ENCODE measurements at regions not wholly inside any gene's neighbourhood (a gene's known extent, or its start where the extent isn't known, plus 50 kb on each side); places are given as distances from the start of the nearest gene placed in this dataset.

DNA sequence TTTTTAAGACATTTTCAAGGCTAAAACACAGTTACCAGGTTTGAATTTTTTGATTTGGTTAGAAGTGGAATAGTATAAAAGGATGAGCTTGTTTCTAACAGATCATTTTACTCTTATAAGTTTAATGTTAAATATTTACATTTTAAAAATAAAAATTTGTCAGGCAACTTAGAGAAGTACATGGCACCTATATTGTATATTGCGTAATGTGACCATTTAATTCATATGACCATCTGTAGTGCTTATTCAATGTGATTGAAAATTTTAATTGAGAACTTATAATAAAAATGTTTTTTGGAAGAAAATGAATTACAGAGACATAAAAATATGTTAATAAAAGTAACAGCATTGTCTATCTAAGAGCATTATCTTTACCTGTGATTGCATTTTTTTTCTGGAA lies 1632.4 kb downstream of the RPA4 start:
- Histone ChIP-seq H3K9me3 (ENCODE audit: control insufficient read depth in 2 of 2, insufficient read depth in 1 of 2, low read length in 1 of 2) (no peaks in the 10 kb centered on the region), H3K36me3 (ENCODE audit: control insufficient read depth in 2 of 2, insufficient read depth in 2 of 2, low read length in 1 of 2) (no peaks in the 10 kb centered on the region), H3K27ac (ENCODE audit: low read depth in 1 of 2, low read length in 1 of 2) (no peak overlapping the region), H3K4me1 (ENCODE audit: control insufficient read depth in 2 of 2, insufficient read depth in 2 of 2, low read length in 2 of 2) (no peaks in the 10 kb centered on the region), H3K27me3 (ENCODE audit: control insufficient read depth in 2 of 2, insufficient read depth in 1 of 2, low read length in 1 of 2) (no peaks in the 10 kb centered on the region), H3K4me3 (ENCODE audit: low read length in 2 of 2) (no peak overlapping the region)
- 91% methylated on average over 1 of the region's 1 CpG for WGBS
- no peak for DNase-seq (ENCODE audit: low read depth in 6 of 9, low spot score in 9 of 9)

DNA sequence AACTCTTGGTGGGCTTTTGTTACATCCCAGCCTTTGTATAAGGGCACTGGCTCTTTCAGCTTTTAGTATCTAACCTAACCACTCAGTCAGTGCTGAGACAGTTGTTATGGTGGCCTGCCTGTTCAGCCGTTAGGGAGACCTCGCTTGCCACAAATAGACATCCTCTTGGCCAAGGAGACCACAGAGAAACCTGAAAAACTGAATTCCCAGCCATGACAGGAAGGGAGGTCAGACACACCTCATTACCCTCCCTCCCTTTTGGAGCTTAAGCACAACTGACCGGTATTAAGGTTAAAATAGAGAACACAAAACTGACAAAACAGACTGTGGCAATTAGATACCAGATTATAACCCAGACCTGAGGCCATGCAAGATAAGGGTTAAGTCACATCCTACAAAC lies 1639.3 kb downstream of the RPA4 start:
- Histone ChIP-seq H3K4me1 (ENCODE audit: control insufficient read depth in 2 of 2, insufficient read depth in 2 of 2, low read length in 2 of 2) (no peaks in the 10 kb centered on the region), H3K4me3 (ENCODE audit: low read length in 2 of 2) (no peak overlapping the region), H3K9me3 (ENCODE audit: control insufficient read depth in 2 of 2, insufficient read depth in 1 of 2, low read length in 1 of 2) (no peaks in the 10 kb centered on the region), H3K27ac (ENCODE audit: low read depth in 1 of 2, low read length in 1 of 2) (no peak overlapping the region), H3K27me3 (ENCODE audit: control insufficient read depth in 2 of 2, insufficient read depth in 1 of 2, low read length in 1 of 2) (no peaks in the 10 kb centered on the region), H3K36me3 (ENCODE audit: control insufficient read depth in 2 of 2, insufficient read depth in 2 of 2, low read length in 1 of 2) (no peaks in the 10 kb centered on the region)
- no peak for DNase-seq (ENCODE audit: low read depth in 6 of 9, low spot score in 9 of 9)
- 92% methylated on average over 3 of the region's 3 CpGs for WGBS

DNA sequence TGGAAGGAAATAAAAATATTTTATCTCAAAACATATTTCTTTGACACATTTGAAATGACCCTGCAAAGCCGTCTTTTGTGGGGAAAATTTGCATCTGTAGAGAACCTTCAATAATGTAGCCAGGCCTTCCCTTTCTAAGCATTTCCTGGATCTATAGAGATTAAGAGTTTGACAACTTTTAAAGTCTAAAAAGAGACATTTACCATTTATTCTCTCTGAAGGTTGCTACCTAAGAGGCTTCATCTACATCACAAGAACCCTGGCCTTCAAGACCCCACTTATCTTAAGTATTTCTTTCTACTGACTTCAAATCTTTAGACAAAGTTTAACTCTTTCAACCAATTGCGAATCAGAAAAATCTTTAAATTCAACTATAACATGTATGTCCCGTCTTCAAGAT lies 1639.8 kb downstream of the RPA4 start:
- H3K9me3 ChIP-seq (ENCODE audit: control insufficient read depth in 2 of 2, insufficient read depth in 1 of 2, low read length in 1 of 2) = no peaks in the 10 kb centered on the region
- H3K4me3 ChIP-seq (ENCODE audit: low read length in 2 of 2) = no peak overlapping the region
- no peak overlapping the region for H3K27ac ChIP-seq (ENCODE audit: low read depth in 1 of 2, low read length in 1 of 2)
- no peaks in the 10 kb centered on the region for H3K4me1 ChIP-seq (ENCODE audit: control insufficient read depth in 2 of 2, insufficient read depth in 2 of 2, low read length in 2 of 2)
- DNase-seq (ENCODE audit: low read depth in 6 of 9, low spot score in 9 of 9) = no peak
- H3K36me3 ChIP-seq (ENCODE audit: control insufficient read depth in 2 of 2, insufficient read depth in 2 of 2, low read length in 1 of 2) = no peaks in the 10 kb centered on the region
- WGBS = 95% methylated on average over 3 of the region's 3 CpGs
- H3K27me3 ChIP-seq (ENCODE audit: control insufficient read depth in 2 of 2, insufficient read depth in 1 of 2, low read length in 1 of 2) = no peaks in the 10 kb centered on the region

DNA sequence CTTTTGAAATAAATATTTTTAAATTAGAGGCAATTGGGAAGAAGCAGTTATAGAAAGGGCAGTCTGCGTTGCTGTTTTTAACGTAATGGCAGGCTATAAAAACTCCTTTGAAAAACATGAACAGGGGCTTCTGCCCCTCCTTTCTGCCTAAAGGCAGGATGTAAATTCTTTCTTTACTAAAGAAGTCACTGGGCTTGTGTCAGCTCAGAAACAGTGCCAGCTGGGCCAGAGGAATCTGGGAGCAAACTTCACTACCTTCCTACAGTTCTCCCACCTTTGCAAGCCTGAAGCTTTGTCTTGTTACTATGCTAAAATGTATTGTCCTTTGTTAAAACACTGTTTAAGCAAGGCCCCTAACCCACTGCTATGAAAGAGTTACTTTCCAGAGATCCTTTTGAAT lies 1664.8 kb downstream of the RPA4 start:
- Histone ChIP-seq H3K27me3 (ENCODE audit: control insufficient read depth in 2 of 2, insufficient read depth in 1 of 2, low read length in 1 of 2) (no peaks in the 10 kb centered on the region), H3K4me1 (ENCODE audit: control insufficient read depth in 2 of 2, insufficient read depth in 2 of 2, low read length in 2 of 2) (no peaks in the 10 kb centered on the region), H3K4me3 (ENCODE audit: low read length in 2 of 2) (no peak overlapping the region), H3K27ac (ENCODE audit: low read depth in 1 of 2, low read length in 1 of 2) (no peak overlapping the region), H3K9me3 (ENCODE audit: control insufficient read depth in 2 of 2, insufficient read depth in 1 of 2, low read length in 1 of 2) (no peaks in the 10 kb centered on the region), H3K36me3 (ENCODE audit: control insufficient read depth in 2 of 2, insufficient read depth in 2 of 2, low read length in 1 of 2) (no peaks in the 10 kb centered on the region)
- WGBS = 38% methylated on average over 2 of the region's 2 CpGs
- no peak for DNase-seq (ENCODE audit: low read depth in 6 of 9, low spot score in 9 of 9)

DNA sequence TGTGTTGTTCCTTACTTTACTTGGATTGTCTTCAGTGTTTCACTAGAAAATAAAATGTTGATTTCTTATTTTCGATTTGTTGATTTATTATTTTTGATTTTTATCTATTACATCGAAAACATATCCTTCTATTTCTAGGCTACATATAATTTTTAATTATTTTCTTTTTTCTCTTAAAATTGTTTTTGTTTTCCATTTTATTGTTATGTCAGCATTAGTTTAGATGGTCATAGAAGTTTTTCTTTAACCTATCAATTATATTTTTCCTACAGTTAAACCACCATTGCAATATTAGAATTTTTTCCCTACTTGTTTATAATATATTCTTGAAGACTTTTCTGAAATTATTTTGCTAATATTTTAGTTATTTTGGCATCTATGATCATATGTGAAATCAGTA lies 1685.1 kb downstream of the RPA4 start:
- Histone ChIP-seq H3K9me3 (ENCODE audit: control insufficient read depth in 2 of 2, insufficient read depth in 1 of 2, low read length in 1 of 2) (no peaks in the 10 kb centered on the region), H3K36me3 (ENCODE audit: control insufficient read depth in 2 of 2, insufficient read depth in 2 of 2, low read length in 1 of 2) (no peaks in the 10 kb centered on the region), H3K4me3 (ENCODE audit: low read length in 2 of 2) (no peak overlapping the region), H3K27ac (ENCODE audit: low read depth in 1 of 2, low read length in 1 of 2) (no peak overlapping the region), H3K4me1 (ENCODE audit: control insufficient read depth in 2 of 2, insufficient read depth in 2 of 2, low read length in 2 of 2) (no peaks in the 10 kb centered on the region), H3K27me3 (ENCODE audit: control insufficient read depth in 2 of 2, insufficient read depth in 1 of 2, low read length in 1 of 2) (no peaks in the 10 kb centered on the region)
- no peak for DNase-seq (ENCODE audit: low read depth in 6 of 9, low spot score in 9 of 9)
- 90% methylated on average over 2 of the region's 2 CpGs for WGBS

DNA sequence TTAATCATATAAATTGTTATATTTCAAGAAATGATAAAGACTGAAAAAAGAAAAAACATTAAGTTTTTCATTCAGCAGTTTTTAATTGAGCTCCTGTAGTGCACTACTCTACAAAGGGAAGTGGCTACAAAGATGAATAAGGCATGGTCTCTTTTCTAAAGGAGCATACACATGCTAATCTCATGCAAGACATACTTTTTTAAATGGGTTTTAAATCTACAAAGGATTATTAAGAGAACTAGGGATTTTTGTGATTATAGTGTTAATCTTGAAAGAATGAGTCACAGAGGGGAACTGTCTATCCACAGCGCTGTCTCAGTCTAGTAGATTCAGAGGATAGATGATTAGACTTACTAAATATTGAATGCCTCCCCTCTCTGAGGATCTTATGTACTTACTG lies 1722.2 kb downstream of the RPA4 start:
- no peak for DNase-seq (ENCODE audit: low read depth in 6 of 9, low spot score in 9 of 9)
- Histone ChIP-seq H3K27ac (ENCODE audit: low read depth in 1 of 2, low read length in 1 of 2) (no peak overlapping the region), H3K9me3 (ENCODE audit: control insufficient read depth in 2 of 2, insufficient read depth in 1 of 2, low read length in 1 of 2) (no peaks in the 10 kb centered on the region), H3K36me3 (ENCODE audit: control insufficient read depth in 2 of 2, insufficient read depth in 2 of 2, low read length in 1 of 2) (no peaks in the 10 kb centered on the region), H3K27me3 (ENCODE audit: control insufficient read depth in 2 of 2, insufficient read depth in 1 of 2, low read length in 1 of 2) (no peaks in the 10 kb centered on the region), H3K4me1 (ENCODE audit: control insufficient read depth in 2 of 2, insufficient read depth in 2 of 2, low read length in 2 of 2) (no peaks in the 10 kb centered on the region), H3K4me3 (ENCODE audit: low read length in 2 of 2) (no peak overlapping the region)
- WGBS = 67% methylated on average over 1 of the region's 1 CpG

DNA sequence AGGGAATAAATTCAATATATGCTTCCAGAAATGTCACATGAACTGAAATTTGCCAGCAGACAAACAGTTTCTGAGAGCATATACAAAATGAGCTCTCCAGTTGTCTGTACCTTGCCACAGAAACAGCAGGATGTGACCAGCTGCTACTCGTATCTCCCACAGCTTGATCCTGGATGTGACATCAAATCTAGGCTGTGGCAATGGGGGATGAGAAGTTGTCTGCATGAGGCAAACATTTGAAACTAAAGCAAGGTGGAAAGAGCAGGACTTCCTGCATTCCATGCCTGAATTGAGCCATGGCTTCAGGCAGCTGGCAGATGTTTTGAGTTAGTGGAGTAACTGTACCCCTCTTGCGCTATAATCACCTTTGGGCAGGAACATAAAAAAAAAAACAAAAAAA lies 1724.0 kb downstream of the RPA4 start:
- DNase-seq (ENCODE audit: low read depth in 6 of 9, low spot score in 9 of 9) = no peak
- 72% methylated on average over 2 of the region's 2 CpGs for WGBS

DNA sequence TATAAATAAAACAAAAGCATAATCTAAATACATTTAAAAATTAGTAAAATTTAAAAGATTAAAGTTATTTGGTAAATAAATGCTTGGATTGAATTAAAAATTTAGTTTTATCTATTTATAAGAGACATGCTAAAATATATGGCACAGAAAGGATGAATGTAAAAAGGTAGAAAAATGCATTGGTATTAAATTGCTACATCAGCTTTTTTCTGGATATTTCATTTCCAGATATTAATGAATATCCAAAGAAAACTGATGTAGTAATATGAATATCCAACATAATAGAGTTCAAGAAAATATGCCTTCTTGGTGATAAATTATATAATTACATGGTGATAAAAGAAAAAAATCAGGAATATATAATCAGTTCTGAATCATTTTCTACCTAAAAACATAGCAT lies 1743.9 kb downstream of the RPA4 start:
- Histone ChIP-seq H3K4me1 (ENCODE audit: control insufficient read depth in 2 of 2, insufficient read depth in 2 of 2, low read length in 2 of 2) (no peaks in the 10 kb centered on the region), H3K4me3 (ENCODE audit: low read length in 2 of 2) (no peak overlapping the region), H3K27ac (ENCODE audit: low read depth in 1 of 2, low read length in 1 of 2) (no peak overlapping the region), H3K27me3 (ENCODE audit: control insufficient read depth in 2 of 2, insufficient read depth in 1 of 2, low read length in 1 of 2) (no peaks in the 10 kb centered on the region), H3K9me3 (ENCODE audit: control insufficient read depth in 2 of 2, insufficient read depth in 1 of 2, low read length in 1 of 2) (no peaks in the 10 kb centered on the region), H3K36me3 (ENCODE audit: control insufficient read depth in 2 of 2, insufficient read depth in 2 of 2, low read length in 1 of 2) (no peaks in the 10 kb centered on the region)
- DNase-seq (ENCODE audit: low read depth in 6 of 9, low spot score in 9 of 9) = no peak

More for the DNA sequence above, 1724.0 kb downstream of the RPA4 start:
- no peak overlapping the region for H3K4me3 ChIP-seq (ENCODE audit: low read length in 2 of 2)
- H3K27me3 ChIP-seq (ENCODE audit: control insufficient read depth in 2 of 2, insufficient read depth in 1 of 2, low read length in 1 of 2) = no peaks in the 10 kb centered on the region
- H3K9me3 ChIP-seq (ENCODE audit: control insufficient read depth in 2 of 2, insufficient read depth in 1 of 2, low read length in 1 of 2) = no peaks in the 10 kb centered on the region
- no peaks in the 10 kb centered on the region for H3K4me1 ChIP-seq (ENCODE audit: control insufficient read depth in 2 of 2, insufficient read depth in 2 of 2, low read length in 2 of 2)
- H3K36me3 ChIP-seq (ENCODE audit: control insufficient read depth in 2 of 2, insufficient read depth in 2 of 2, low read length in 1 of 2) = no peaks in the 10 kb centered on the region
- no peak overlapping the region for H3K27ac ChIP-seq (ENCODE audit: low read depth in 1 of 2, low read length in 1 of 2)

DNA sequence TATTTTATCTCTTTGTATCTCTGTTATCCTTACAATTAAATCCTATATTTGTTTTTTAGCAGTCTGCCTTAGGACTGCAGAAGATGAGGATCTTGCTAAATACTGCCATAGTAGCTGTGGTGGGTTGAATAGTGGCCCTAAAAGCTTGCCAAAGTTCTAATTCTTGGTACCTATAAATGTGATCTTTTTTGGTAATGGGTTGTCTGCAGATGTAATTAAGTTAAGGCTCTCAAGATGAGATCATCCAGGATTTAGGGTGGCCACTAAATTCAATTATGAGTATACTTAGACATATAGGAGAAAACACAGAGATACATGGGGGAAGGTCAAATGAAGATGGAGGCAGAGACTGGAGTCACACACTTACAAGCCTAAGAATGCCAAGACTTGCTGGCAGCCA lies 1753.7 kb downstream of the RPA4 start:
- no peaks in the 10 kb centered on the region for H3K27me3 ChIP-seq (ENCODE audit: control insufficient read depth in 2 of 2, insufficient read depth in 1 of 2, low read length in 1 of 2)
- no peaks in the 10 kb centered on the region for H3K4me1 ChIP-seq (ENCODE audit: control insufficient read depth in 2 of 2, insufficient read depth in 2 of 2, low read length in 2 of 2)
- no peak overlapping the region for H3K27ac ChIP-seq (ENCODE audit: low read depth in 1 of 2, low read length in 1 of 2)
- H3K9me3 ChIP-seq (ENCODE audit: control insufficient read depth in 2 of 2, insufficient read depth in 1 of 2, low read length in 1 of 2) = no peaks in the 10 kb centered on the region
- no peak overlapping the region for H3K4me3 ChIP-seq (ENCODE audit: low read length in 2 of 2)
- no peak for DNase-seq (ENCODE audit: low read depth in 6 of 9, low spot score in 9 of 9)
- H3K36me3 ChIP-seq (ENCODE audit: control insufficient read depth in 2 of 2, insufficient read depth in 2 of 2, low read length in 1 of 2) = no peaks in the 10 kb centered on the region

DNA sequence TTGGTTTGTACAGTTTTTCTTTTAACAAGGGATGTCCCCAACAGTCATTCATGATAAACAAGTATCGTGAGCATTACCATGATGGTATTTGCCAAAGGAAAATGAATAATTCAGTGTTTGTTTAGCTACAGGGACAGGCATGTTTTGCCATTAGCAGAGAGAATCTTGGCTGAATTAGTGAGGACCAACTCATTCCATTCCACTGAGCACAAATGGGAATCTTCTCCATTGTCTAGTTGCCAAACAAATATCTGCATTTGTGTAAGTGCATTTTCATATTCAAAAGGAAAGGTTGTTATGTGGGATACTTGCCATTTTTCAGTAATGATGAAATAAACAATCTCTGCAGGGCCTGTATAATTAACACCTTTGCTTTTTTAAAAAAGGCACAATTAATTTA lies 1762.6 kb downstream of the RPA4 start:
- 88% methylated on average over 1 of the region's 1 CpG for WGBS
- H3K27ac ChIP-seq (ENCODE audit: low read depth in 1 of 2, low read length in 1 of 2) = no peak overlapping the region
- H3K36me3 ChIP-seq (ENCODE audit: control insufficient read depth in 2 of 2, insufficient read depth in 2 of 2, low read length in 1 of 2) = no peaks in the 10 kb centered on the region
- no peaks in the 10 kb centered on the region for H3K9me3 ChIP-seq (ENCODE audit: control insufficient read depth in 2 of 2, insufficient read depth in 1 of 2, low read length in 1 of 2)
- H3K4me3 ChIP-seq (ENCODE audit: low read length in 2 of 2) = no peak overlapping the region
- no peaks in the 10 kb centered on the region for H3K27me3 ChIP-seq (ENCODE audit: control insufficient read depth in 2 of 2, insufficient read depth in 1 of 2, low read length in 1 of 2)
- DNase-seq (ENCODE audit: low read depth in 6 of 9, low spot score in 9 of 9) = no peak
- no peaks in the 10 kb centered on the region for H3K4me1 ChIP-seq (ENCODE audit: control insufficient read depth in 2 of 2, insufficient read depth in 2 of 2, low read length in 2 of 2)
